ENCODE measurements at regions not wholly inside any gene's neighbourhood (a gene's known extent, or its start where the extent isn't known, plus 50 kb on each side); places are given as distances from the start of the nearest gene placed in this dataset.

DNA sequence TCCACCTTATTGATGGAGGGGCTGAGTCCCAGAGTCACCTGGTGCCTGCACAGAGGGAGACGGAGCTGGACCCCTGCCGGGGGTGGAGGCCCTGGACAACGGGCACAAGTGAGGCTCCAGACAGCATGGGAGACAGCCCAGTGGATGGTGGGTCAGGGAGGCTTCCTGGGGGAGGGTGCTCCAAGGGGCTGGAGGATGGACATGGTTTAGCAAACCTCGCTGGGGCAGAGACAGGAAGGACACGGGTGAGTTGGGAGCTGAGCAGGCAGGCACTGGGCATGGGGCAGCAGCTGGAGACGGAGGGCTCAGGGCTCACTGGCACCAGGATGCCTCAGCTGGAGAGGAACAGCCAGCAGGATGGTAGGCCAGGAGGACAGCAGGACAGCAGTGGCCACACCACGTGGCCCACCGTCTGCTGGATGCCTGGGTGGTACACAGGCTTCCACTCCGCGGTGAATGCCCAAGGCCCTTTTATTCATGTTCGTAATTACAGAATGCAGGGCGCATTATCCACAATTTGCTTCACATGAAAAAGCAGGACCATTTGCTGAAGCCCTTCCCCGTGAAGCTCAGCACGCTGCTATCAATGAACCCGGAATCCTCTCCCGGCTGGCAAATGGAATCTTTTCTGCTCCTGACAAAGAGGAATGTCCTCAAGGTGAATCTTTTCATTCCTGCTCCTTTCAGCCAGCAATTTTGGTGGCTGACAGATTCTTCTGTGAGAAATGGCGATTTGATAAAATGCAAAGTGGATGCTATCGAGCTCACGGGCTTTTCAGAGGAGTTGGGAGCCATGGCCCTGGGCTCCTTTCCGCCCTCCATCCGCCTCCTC, 138.1 kb upstream of the C14orf180 start:
- no peak overlapping the region for H3K27ac ChIP-seq (ENCODE audit: low read depth, low read length)
- H3K36me3 ChIP-seq (ENCODE audit: control insufficient read depth in 2 of 3, insufficient read depth in 3 of 3, low read length in 3 of 3): no peaks in the 10 kb centered on the region
- peaks cover 0 to 7% (median 0%) of the 10 kb centered on the region in 7 donors for H3K4me1 Mint-ChIP-seq
- H3K4me1 ChIP-seq (ENCODE audit: control insufficient read depth in 2 of 2, insufficient read depth in 2 of 2, low read length in 2 of 2): no peaks in the 10 kb centered on the region
- ChIA-PET CTCF (no interaction called here), POLR2A (no interaction called here)
- H3K36me3 Mint-ChIP-seq: no peaks in the 10 kb centered on the region
- H3K4me3 Mint-ChIP-seq: no peak overlapping the region
- no peaks in the 10 kb centered on the region for H3K27me3 Mint-ChIP-seq
- ATAC-seq: no peak
- peaks cover 0 to 6% (median 0%) of the 10 kb centered on the region in 11 donors for H3K9me3 Mint-ChIP-seq
- no peaks in the 10 kb centered on the region for H3K9me3 ChIP-seq (ENCODE audit: control insufficient read depth in 2 of 3, low read length in 3 of 3)
- peak in 1 of 9 donors; percentile 8 for DNase-seq
- no peak overlapping the region for H3K27ac Mint-ChIP-seq
- intact Hi-C loops (cut with micrococcal nuclease): no loop called here
- H3K27me3 ChIP-seq (ENCODE audit: control insufficient read depth in 2 of 2, insufficient read depth in 2 of 2, low read length in 2 of 2): no peaks in the 10 kb centered on the region
- no peak overlapping the region for H3K4me3 ChIP-seq (ENCODE audit: low read length)

DNA sequence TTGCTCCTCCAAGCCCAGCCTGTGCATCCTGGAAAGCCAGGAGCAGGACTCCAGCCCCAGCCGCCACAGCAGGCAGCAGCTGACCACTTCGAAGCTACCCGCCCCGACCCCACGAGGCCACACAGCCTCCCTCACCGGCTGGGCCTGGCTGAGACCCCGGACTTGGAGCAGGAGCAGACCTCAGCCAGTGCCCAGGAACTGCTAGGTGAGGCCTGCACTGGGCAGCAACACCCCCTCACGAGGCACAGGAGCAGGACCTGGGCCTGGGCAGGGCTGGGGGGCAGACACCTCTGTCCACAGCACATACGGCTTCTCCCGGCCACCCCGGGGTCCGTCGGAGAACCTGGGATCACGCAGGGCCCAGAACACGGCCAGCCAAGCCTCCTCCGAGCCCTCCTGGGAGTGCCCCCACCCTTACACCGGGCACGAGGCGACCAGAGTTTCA, 137.4 kb upstream of the C14orf180 start:
- no peak overlapping the region for H3K4me3 Mint-ChIP-seq
- Histone ChIP-seq H3K9me3 (ENCODE audit: control insufficient read depth in 2 of 3, low read length in 3 of 3) (no peaks in the 10 kb centered on the region), H3K27me3 (ENCODE audit: control insufficient read depth in 2 of 2, insufficient read depth in 2 of 2, low read length in 2 of 2) (no peaks in the 10 kb centered on the region), H3K4me1 (ENCODE audit: control insufficient read depth in 2 of 2, insufficient read depth in 2 of 2, low read length in 2 of 2) (no peaks in the 10 kb centered on the region), H3K4me3 (ENCODE audit: low read length) (no peak overlapping the region), H3K36me3 (ENCODE audit: control insufficient read depth in 2 of 3, insufficient read depth in 3 of 3, low read length in 3 of 3) (no peaks in the 10 kb centered on the region), H3K27ac (ENCODE audit: low read depth, low read length) (no peak overlapping the region)
- H3K4me1 Mint-ChIP-seq: peaks cover 0 to 7% (median 0%) of the 10 kb centered on the region in 7 donors
- intact Hi-C loops (cut with micrococcal nuclease): no loop called here
- no peak for ATAC-seq
- DNase-seq: peak in 1 of 9 donors; percentile 13
- no peaks in the 10 kb centered on the region for H3K36me3 Mint-ChIP-seq
- ChIA-PET POLR2A (no interaction called here), CTCF (no interaction called here)
- H3K9me3 Mint-ChIP-seq: peaks cover 0 to 6% (median 0%) of the 10 kb centered on the region in 11 donors
- no peaks in the 10 kb centered on the region for H3K27me3 Mint-ChIP-seq
- H3K27ac Mint-ChIP-seq: no peak overlapping the region

DNA sequence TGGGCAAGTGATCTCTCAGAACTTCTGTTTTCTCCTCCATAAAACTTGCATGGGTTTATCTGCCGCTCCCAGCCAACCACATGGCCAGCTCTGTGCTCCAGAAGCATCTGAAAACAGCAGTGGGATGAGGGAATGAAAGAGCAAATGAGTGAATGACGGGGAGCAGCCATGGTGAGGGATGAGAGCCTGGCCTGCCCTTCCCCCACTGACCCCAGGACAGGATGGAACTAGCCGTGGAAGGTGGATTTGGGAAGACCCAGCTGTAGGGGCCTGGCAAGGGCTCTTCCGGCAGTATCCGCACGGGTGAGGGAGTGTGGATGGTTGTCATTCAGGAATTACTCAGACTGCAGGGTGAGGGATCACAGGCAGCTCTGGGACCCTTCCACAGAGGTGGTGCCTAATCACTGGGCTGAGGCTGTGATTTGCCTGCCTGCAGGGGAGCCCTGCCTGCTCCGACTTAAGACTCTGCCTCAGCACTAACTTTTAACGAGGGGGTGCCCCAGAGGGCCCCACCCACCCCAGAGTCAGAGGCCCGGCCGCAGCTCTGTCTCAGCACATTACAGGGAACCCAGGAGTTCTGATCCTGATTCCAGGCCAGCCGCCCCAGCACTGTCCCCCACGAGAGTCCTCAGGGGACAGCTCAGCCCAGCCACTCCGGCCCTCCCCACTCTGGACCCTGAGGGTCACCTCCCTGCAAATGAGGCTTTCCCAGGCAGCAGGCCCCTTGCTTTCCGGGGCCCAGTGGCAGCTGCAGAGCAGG, 136.8 kb upstream of the C14orf180 start:
- POLR2A ChIA-PET: no interaction called here
- Mint-ChIP-seq H3K27me3 (peaks cover 0 to 5% (median 3%) of the 10 kb centered on the region in 5 donors), H3K4me3 (no peak overlapping the region), H3K36me3 (peaks cover 0 to 3% (median 0%) of the 10 kb centered on the region in 5 donors), H3K27ac (peak overlapping the region in 1 of 9 donors; percentile 49), H3K4me1 (peaks cover 0 to 7% (median 0%) of the 10 kb centered on the region in 7 donors), H3K9me3 (peaks cover 0 to 8% (median 2%) of the 10 kb centered on the region in 11 donors)
- ATAC-seq (no peak), DNase-seq (peak in 1 of 9 donors; percentile 19)
- intact Hi-C loops (cut with micrococcal nuclease): no loop called here
- Histone ChIP-seq H3K27me3 (ENCODE audit: control insufficient read depth in 2 of 2, insufficient read depth in 2 of 2, low read length in 2 of 2) (no peaks in the 10 kb centered on the region), H3K4me1 (ENCODE audit: control insufficient read depth in 2 of 2, insufficient read depth in 2 of 2, low read length in 2 of 2) (no peaks in the 10 kb centered on the region), H3K9me3 (ENCODE audit: control insufficient read depth in 2 of 3, low read length in 3 of 3) (no peaks in the 10 kb centered on the region), H3K4me3 (ENCODE audit: low read length) (no peak overlapping the region), H3K27ac (ENCODE audit: low read depth, low read length) (no peak overlapping the region), H3K36me3 (ENCODE audit: control insufficient read depth in 2 of 3, insufficient read depth in 3 of 3, low read length in 3 of 3) (no peaks in the 10 kb centered on the region)
- CTCF ChIA-PET: no interaction called here

DNA sequence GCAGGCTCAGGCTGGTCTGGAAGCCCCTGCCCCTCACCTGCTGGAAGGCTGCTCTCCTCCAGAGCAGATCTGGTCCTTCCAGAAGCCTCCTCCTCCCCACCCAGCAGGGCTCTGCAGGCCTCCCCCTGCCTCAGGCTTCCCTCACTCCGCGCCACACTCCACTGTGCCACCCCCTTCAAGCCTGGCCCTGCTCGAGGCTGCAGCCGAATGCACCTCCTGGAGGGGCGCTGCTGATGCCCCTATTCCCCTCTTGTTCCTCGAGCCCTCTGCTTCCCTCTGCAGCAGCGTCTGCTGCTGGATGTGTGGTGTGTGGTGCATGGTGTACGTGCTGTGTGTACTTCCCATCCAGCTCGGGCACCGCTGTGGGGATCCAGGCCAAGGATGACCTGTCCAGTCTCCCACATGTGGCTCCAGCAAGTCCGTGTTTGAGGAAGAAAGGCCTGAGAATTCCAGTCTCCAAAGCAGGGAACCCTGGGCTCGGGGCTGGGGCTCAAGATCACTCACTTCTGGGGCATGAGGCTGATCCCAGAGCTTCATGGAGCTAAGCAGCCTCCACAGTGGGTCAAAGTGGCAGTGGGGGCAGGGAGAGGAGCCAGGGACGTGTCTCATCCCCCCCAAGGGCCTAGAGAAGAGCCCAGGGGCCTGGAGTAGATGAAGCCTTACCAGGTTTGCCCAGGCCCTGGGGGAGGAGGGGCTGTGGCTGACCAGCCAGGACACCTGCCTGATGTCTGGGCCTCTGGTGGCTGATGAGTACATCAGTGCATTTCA, 136.0 kb upstream of the C14orf180 start:
- no peaks in the 10 kb centered on the region for H3K9me3 ChIP-seq (ENCODE audit: control insufficient read depth in 2 of 3, low read length in 3 of 3)
- peak; percentile 14 for ATAC-seq
- no peak overlapping the region for H3K27ac ChIP-seq (ENCODE audit: low read depth, low read length)
- peaks cover 0 to 9% (median 3%) of the 10 kb centered on the region in 5 donors for H3K36me3 Mint-ChIP-seq
- H3K4me3 ChIP-seq (ENCODE audit: low read length): no peak overlapping the region
- H3K36me3 ChIP-seq (ENCODE audit: control insufficient read depth in 2 of 3, insufficient read depth in 3 of 3, low read length in 3 of 3): no peaks in the 10 kb centered on the region
- no peaks in the 10 kb centered on the region for H3K27me3 ChIP-seq (ENCODE audit: control insufficient read depth in 2 of 2, insufficient read depth in 2 of 2, low read length in 2 of 2)
- POLR2A ChIA-PET: no interaction called here
- H3K9me3 Mint-ChIP-seq: peaks cover 4 to 12% (median 9%) of the 10 kb centered on the region in 11 donors
- H3K27ac Mint-ChIP-seq: peak overlapping the region in 3 of 9 donors; percentile 46 to 73 (median 47)
- peaks cover 0 to 7% (median 0%) of the 10 kb centered on the region in 7 donors for H3K4me1 Mint-ChIP-seq
- H3K4me3 Mint-ChIP-seq: no peak overlapping the region
- intact Hi-C loops (cut with micrococcal nuclease): no loop called here
- peaks cover 0 to 13% (median 9%) of the 10 kb centered on the region in 5 donors for H3K27me3 Mint-ChIP-seq
- no peaks in the 10 kb centered on the region for H3K4me1 ChIP-seq (ENCODE audit: control insufficient read depth in 2 of 2, insufficient read depth in 2 of 2, low read length in 2 of 2)
- CTCF ChIA-PET: no interaction called here
- DNase-seq: peak in 1 of 9 donors; percentile 19

- H3K4me1 ChIP-seq (ENCODE audit: control insufficient read depth in 2 of 2, insufficient read depth in 2 of 2, low read length in 2 of 2): no peaks in the 10 kb centered on the region
Measured at GRCh38 chr14:104444159-104445030, 135.2 kb upstream of the C14orf180 start.

DNA sequence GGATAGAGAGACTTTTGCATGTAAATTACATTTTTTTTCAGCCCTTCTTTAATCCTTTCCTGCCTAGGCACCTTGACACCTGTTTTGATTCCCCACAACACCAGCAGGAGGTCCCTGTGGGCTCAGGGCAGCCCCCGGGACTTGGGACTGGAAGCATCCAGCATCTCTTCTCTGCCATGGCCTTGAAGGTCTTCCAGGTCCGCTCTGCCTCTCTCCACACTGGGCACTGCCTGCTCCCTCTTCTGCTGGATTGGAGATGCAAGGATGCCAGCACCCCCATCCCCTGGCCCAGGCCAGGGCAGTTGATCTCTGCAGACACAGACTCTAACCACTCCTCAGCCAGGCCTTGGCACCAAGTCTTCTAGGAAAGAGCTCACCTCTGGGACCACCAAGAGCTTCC, 134.5 kb upstream of the C14orf180 start:
- Histone ChIP-seq H3K27ac (ENCODE audit: low read depth, low read length) (no peak overlapping the region), H3K9me3 (ENCODE audit: control insufficient read depth in 2 of 3, low read length in 3 of 3) (no peaks in the 10 kb centered on the region), H3K36me3 (ENCODE audit: control insufficient read depth in 2 of 3, insufficient read depth in 3 of 3, low read length in 3 of 3) (no peaks in the 10 kb centered on the region), H3K4me1 (ENCODE audit: control insufficient read depth in 2 of 2, insufficient read depth in 2 of 2, low read length in 2 of 2) (no peaks in the 10 kb centered on the region), H3K27me3 (ENCODE audit: control insufficient read depth in 2 of 2, insufficient read depth in 2 of 2, low read length in 2 of 2) (no peaks in the 10 kb centered on the region), H3K4me3 (ENCODE audit: low read length) (no peak overlapping the region)
- Mint-ChIP-seq H3K36me3 (peaks cover 0 to 13% (median 3%) of the 10 kb centered on the region in 5 donors), H3K27ac (no peak overlapping the region), H3K27me3 (peaks cover 8 to 27% (median 16%) of the 10 kb centered on the region in 5 donors), H3K4me1 (peaks cover 0 to 5% (median 0%) of the 10 kb centered on the region in 7 donors), H3K9me3 (peaks cover 5 to 21% (median 16%) of the 10 kb centered on the region in 11 donors), H3K4me3 (no peak overlapping the region)
- POLR2A ChIA-PET: no interaction called here
- peak in 1 of 9 donors; percentile 8 for DNase-seq
- CTCF ChIA-PET: no interaction called here
- intact Hi-C loops (cut with micrococcal nuclease): no loop called here
- ATAC-seq: no peak

More at GRCh38 chr14:104444159-104445030, 135.2 kb upstream of the C14orf180 start:
- Histone ChIP-seq H3K27ac (ENCODE audit: low read depth, low read length) (no peak overlapping the region), H3K27me3 (ENCODE audit: control insufficient read depth in 2 of 2, insufficient read depth in 2 of 2, low read length in 2 of 2) (no peaks in the 10 kb centered on the region), H3K36me3 (ENCODE audit: control insufficient read depth in 2 of 3, insufficient read depth in 3 of 3, low read length in 3 of 3) (no peaks in the 10 kb centered on the region), H3K9me3 (ENCODE audit: control insufficient read depth in 2 of 3, low read length in 3 of 3) (no peaks in the 10 kb centered on the region), H3K4me3 (ENCODE audit: low read length) (no peak overlapping the region)
- no peak overlapping the region for H3K4me3 Mint-ChIP-seq
- H3K27ac Mint-ChIP-seq: peak overlapping the region in 1 of 9 donors; percentile 38
- peaks cover 5 to 19% (median 14%) of the 10 kb centered on the region in 11 donors for H3K9me3 Mint-ChIP-seq
- peaks cover 0 to 5% (median 0%) of the 10 kb centered on the region in 7 donors for H3K4me1 Mint-ChIP-seq
- CTCF ChIA-PET: no interaction called here
- peaks cover 0 to 13% (median 3%) of the 10 kb centered on the region in 5 donors for H3K36me3 Mint-ChIP-seq
- intact Hi-C loops (cut with micrococcal nuclease): no loop called here
- POLR2A ChIA-PET: no interaction called here
- H3K27me3 Mint-ChIP-seq: peaks cover under 1 to 20% (median 13%) of the 10 kb centered on the region in 5 donors
- peak; percentile 29 for ATAC-seq
- DNase-seq: peak in 1 of 9 donors; percentile 1

All from naive thymus-derived CD4-positive, alpha-beta T cell (primary cell).